Stomach (tissue), 8 donors: ENCODE measurements at regions not wholly inside any gene's neighbourhood (a gene's known extent, or its start where the extent isn't known, plus 50 kb on each side); places are given as distances from the start of the nearest gene placed in this dataset.

ENCODE experiments used
- DNase-seq, 2 donors: peaks; one replicate each; pipeline versions ENCODE4 v3.0.0 to v3.0.0-alpha.2; 2013 to 2019
- H3K27ac ChIP-seq, 5 donors: fragments of 200-600 bp in 4 of 5; sonication (generic) in 4 of 5; one replicate each; pipeline ENCODE4 v1.5.1; 2013 to 2019; ENCODE audit warnings: mild to moderate bottlenecking in 1 of 5, moderate library complexity in 1 of 5
- H3K27me3 ChIP-seq, 3 donors: fragments of 200-600 bp; sonication (generic); one replicate each; pipeline ENCODE4 v1.5.1; 2017 to 2019; ENCODE audit warnings: mixed run types in 1 of 3
- H3K36me3 ChIP-seq, 4 donors: fragments of 200-600 bp; sonication (generic); 1 replicate in 3 of 4; 2 replicates in 1 of 4; pipeline ENCODE4 v1.5.1; 2016 to 2019
- H3K4me1 ChIP-seq, 4 donors: fragments of 200-600 bp; sonication (generic); one replicate each; pipeline ENCODE4 v1.5.1; 2016 to 2019
- H3K4me3 ChIP-seq, 4 donors: fragments of 200-600 bp; sonication (generic) in 3 of 4; one replicate each; pipeline ENCODE4 v1.5.1; 2016 to 2019; ENCODE audit warnings: mild to moderate bottlenecking in 1 of 4
- H3K9me3 ChIP-seq, 4 donors: fragments of 200-600 bp; sonication (generic); one replicate each; pipeline ENCODE4 v1.5.1; 2016 to 2019
- CTCF ChIP-seq, 7 experiments: fragments of 450-650 bp in 4 of 7; fragments of 200-600 bp in 3 of 7; sonication (generic) in 3 of 7; IDR thresholded peaks; one replicate each; pipeline ENCODE4 v1.5.1; 2016 to 2019; ENCODE audit warnings: antibody characterized with exemption in 7 of 7, control low read depth in 2 of 7, mild to moderate bottlenecking in 1 of 7
- EP300 ChIP-seq: sonication (generic); formaldehyde crosslinking; IDR thresholded peaks from one replicate; pipeline ENCODE4 v1.6.1; 2017; ENCODE audit warnings: antibody characterized with exemption
- POLR2A ChIP-seq, 4 donors: fragments of 450-650 bp; IDR thresholded peaks; one replicate each; pipeline ENCODE4 v1.6.1; 2016; ENCODE audit warnings: antibody characterized with exemption in 4 of 4, control low read depth in 2 of 4, mild to moderate bottlenecking in 1 of 4, moderate library complexity in 1 of 4
- POLR2AphosphoS5 ChIP-seq, 3 donors: sonication (generic); formaldehyde crosslinking; IDR thresholded peaks; one replicate each; pipeline ENCODE4 v1.6.1; 2016; ENCODE audit warnings: antibody characterized with exemption in 3 of 3
- WGBS, 5 donors: extraction: QIAGEN DNeasy Blood & Tissue Kit in 3 of 5; methylation state at CpG; one replicate each; pipeline versions ENCODE4 v1.1.5 to v1.1.7; 2013 to 2018; 5-methylcytosine and 5-hydroxymethylcytosine counted together
- intact Hi-C: fragments of 100-400 bp; cut with DNase I; formaldehyde crosslinking; loops from one replicate; pipeline ENCODE4 v1.15.1; 2023; ENCODE audit warnings: low total_unique reads
- donor health status: healthy with polysubstance abuse.
- donor health status: Bipolar disorder and iron deficiency.
- donor health status: healthy.

GRCh38 chr7:63023182-63023787 lies 975.4 kb upstream of the ZNF722 start:
- 70 to 84% (median 77%) methylated on average over 7 of the region's 7 CpGs for WGBS, 5 donors
- Histone ChIP-seq H3K4me1 (no peaks in the 10 kb centered on the region), H3K27ac (no peak overlapping the region), H3K4me3 (no peak overlapping the region), H3K27me3 (no peaks in the 10 kb centered on the region), H3K36me3 (no peaks in the 10 kb centered on the region), H3K9me3 (peaks cover 0 to 81% (median 33%) of the 10 kb centered on the region in 4 donors)
- DNase-seq: no peak
- TF ChIP-seq POLR2AphosphoS5 (IDR thresholded peaks at IDR 0.05): no peak
- TF ChIP-seq POLR2A (IDR thresholded peaks at IDR 0.05): no peak
- TF ChIP-seq CTCF (IDR thresholded peaks at IDR 0.05): no peak
- intact Hi-C loops: no loop called here

DNA sequence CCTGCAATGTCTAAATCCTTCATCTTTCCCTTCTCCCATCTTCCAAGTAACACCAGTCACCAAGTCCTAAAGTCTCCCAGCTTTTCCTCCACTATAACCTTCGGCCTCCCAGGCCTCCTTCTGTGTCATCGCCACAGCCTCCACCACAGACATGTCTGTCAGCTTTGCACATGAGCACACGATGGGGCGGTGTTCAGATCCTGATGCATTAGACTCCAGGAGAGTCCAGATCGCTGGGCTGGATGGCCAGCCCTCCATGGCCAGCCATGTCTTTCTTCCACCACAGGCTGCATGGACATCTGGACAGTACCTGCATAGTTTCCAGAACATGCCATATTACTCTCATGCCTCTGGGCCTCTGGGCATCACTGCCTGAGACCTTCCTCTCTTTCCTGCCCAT lies 974.2 kb upstream of the ZNF722 start:
- H3K4me1 ChIP-seq: no peaks in the 10 kb centered on the region
- WGBS, 5 donors: 65 to 74% (median 73%) methylated on average over 5 of the region's 5 CpGs
- no peaks in the 10 kb centered on the region for H3K27me3 ChIP-seq
- TF ChIP-seq POLR2AphosphoS5 (IDR thresholded peaks at IDR 0.05) (no peak), POLR2A (IDR thresholded peaks at IDR 0.05) (no peak), EP300 (no peak), CTCF (IDR thresholded peaks at IDR 0.05) (no peak)
- no peak for DNase-seq
- H3K9me3 ChIP-seq: peaks cover 0 to 84% (median 43%) of the 10 kb centered on the region in 4 donors
- intact Hi-C loops: no loop called here
- H3K36me3 ChIP-seq: no peaks in the 10 kb centered on the region
- H3K27ac ChIP-seq: no peak overlapping the region
- no peak overlapping the region for H3K4me3 ChIP-seq

- Histone ChIP-seq H3K36me3 (no peaks in the 10 kb centered on the region), H3K27me3 (no peaks in the 10 kb centered on the region), H3K4me1 (no peaks in the 10 kb centered on the region), H3K9me3 (peaks cover 0 to 89% (median 50%) of the 10 kb centered on the region in 4 donors), H3K27ac (no peak overlapping the region), H3K4me3 (no peak overlapping the region)
- WGBS, 5 donors: 58 to 61% (median 60%) methylated on average over 5 of the region's 5 CpGs
- intact Hi-C loops: no loop called here
- TF ChIP-seq POLR2A (IDR thresholded peaks at IDR 0.05) (no peak), EP300 (no peak), POLR2AphosphoS5 (IDR thresholded peaks at IDR 0.05) (no peak), CTCF (IDR thresholded peaks at IDR 0.05) (no peak)
- no peak for DNase-seq
Observed at GRCh38 chr7:63025815-63026214, 972.8 kb upstream of the ZNF722 start.

GRCh38 chr7:63027075-63027474 lies 971.6 kb upstream of the ZNF722 start:
- WGBS, 5 donors: 64 to 77% (median 71%) methylated on average over 5 of the region's 5 CpGs
- H3K9me3 ChIP-seq: peaks cover 0 to 91% (median 55%) of the 10 kb centered on the region in 4 donors

More at GRCh38 chr7:63027075-63027474, 971.6 kb upstream of the ZNF722 start:
- TF ChIP-seq POLR2AphosphoS5 (IDR thresholded peaks at IDR 0.05) (no peak), CTCF (IDR thresholded peaks at IDR 0.05) (no peak), EP300 (no peak), POLR2A (IDR thresholded peaks at IDR 0.05) (no peak)
- Histone ChIP-seq H3K4me1 (no peaks in the 10 kb centered on the region), H3K27me3 (no peaks in the 10 kb centered on the region), H3K36me3 (no peaks in the 10 kb centered on the region), H3K4me3 (no peak overlapping the region), H3K27ac (no peak overlapping the region)
- no peak for DNase-seq
- intact Hi-C loops: no loop called here
